ENCODE measurements at regions not wholly inside any gene's neighbourhood (a gene's known extent, or its start where the extent isn't known, plus 50 kb on each side); places are given as distances from the start of the nearest gene placed in this dataset.

DNA sequence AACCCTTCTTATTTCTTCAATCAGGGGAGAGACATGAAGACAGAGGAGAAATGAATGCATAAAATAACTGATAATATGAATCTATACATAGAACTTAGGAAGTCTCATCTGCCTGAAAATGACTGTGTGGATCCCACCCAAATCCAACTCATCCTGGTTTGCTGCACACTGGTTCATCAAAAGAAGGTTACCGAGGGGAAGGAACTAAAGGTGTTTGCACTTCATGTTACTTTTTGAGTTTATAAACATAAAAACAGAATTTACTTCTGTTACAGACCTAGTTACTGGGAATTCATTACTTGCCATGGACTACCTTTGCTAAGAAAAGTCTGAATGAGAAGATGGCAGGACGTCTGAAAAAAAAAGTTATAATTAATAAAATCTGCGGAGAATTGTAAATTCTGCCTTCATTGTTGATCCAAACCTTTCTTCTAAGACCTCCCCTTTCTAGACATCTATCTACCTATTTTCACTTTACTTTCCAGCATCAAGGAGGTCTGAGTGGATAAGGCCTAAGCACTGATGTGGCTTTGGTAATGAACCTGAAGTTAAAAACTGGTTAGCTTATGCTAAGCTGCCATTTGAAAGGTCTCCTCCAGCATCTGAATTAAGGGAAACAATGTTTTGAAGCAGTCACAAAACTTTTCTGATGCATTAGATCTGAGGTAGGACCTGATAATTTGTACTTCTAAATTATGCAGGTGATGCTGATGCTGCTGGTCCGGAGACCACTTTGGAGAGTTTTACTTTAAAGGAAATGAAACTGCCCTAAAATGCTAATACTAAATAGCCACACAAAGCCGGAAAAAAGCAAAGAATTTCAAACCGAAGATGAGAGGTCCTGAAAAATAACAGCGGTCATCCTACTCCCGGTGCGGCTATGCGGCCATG is 84.0 kb downstream of the HFE start:
- no peak for DNase-seq (ENCODE audit: low spot score)
- TF ChIP-seq, protein P1, sequence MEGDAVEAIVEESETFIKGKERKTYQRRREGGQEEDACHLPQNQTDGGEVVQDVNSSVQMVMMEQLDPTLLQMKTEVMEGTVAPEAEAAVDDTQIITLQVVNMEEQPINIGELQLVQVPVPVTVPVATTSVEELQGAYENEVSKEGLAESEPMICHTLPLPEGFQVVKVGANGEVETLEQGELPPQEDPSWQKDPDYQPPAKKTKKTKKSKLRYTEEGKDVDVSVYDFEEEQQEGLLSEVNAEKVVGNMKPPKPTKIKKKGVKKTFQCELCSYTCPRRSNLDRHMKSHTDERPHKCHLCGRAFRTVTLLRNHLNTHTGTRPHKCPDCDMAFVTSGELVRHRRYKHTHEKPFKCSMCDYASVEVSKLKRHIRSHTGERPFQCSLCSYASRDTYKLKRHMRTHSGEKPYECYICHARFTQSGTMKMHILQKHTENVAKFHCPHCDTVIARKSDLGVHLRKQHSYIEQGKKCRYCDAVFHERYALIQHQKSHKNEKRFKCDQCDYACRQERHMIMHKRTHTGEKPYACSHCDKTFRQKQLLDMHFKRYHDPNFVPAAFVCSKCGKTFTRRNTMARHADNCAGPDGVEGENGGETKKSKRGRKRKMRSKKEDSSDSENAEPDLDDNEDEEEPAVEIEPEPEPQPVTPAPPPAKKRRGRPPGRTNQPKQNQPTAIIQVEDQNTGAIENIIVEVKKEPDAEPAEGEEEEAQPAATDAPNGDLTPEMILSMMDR (IDR thresholded peaks at IDR 0.05) = no peak
- H3K27me3 ChIP-seq = no peaks in the 10 kb centered on the region
- H3K36me3 ChIP-seq = no peaks in the 10 kb centered on the region
- H3K9me3 ChIP-seq = no peaks in the 10 kb centered on the region
- H3K27ac ChIP-seq = peak overlapping the region; percentile 95
- H3K4me3 ChIP-seq = peak overlapping the region; percentile 64 to 66
- H3K4me1 ChIP-seq = peaks cover 0 to 7% of the 10 kb centered on the region in 2 donors

DNA sequence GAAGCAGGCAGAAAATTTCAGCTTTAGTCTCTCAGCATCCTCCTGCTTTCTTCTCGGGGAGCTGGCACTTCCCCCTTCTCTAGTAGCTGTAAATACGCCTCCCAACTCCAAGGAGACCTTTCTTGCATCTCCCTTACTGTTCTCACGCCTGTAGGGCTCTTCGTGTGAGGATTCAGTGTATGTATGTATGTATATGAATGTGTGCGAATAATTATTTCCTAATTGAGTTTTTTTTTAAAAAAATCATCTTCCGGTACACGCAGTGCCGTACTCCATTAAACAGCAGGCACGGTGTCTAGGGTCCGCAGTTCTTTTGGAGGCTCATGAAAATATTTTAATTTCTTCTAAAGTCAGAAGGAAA is 85.4 kb downstream of the HFE start:
- no peaks in the 10 kb centered on the region for H3K27me3 ChIP-seq
- peak overlapping the region; percentile 95 for H3K27ac ChIP-seq
- no peak for DNase-seq (ENCODE audit: low spot score)
- no peaks in the 10 kb centered on the region for H3K36me3 ChIP-seq
- H3K4me1 ChIP-seq = peaks cover 0 to 7% of the 10 kb centered on the region in 2 donors
- TF ChIP-seq, protein P1 (IDR thresholded peaks at IDR 0.05) = no peak
- H3K9me3 ChIP-seq = no peaks in the 10 kb centered on the region
- H3K4me3 ChIP-seq = peak overlapping the region; percentile 64 to 66

- DNase-seq (ENCODE audit: low spot score) = no peak
- H3K27me3 ChIP-seq = no peaks in the 10 kb centered on the region
- TF ChIP-seq, protein P1 (IDR thresholded peaks at IDR 0.05) = no peak
- peaks cover 0 to 7% of the 10 kb centered on the region in 2 donors for H3K4me1 ChIP-seq
- no peak overlapping the region for H3K4me3 ChIP-seq
- H3K9me3 ChIP-seq = no peaks in the 10 kb centered on the region
- peak overlapping the region in 1 of 2 donors; percentile 11 for H3K27ac ChIP-seq
- no peaks in the 10 kb centered on the region for H3K36me3 ChIP-seq
Measured at GRCh38 chr6:26173836-26174145, 86.6 kb downstream of the HFE start.

- Histone ChIP-seq H3K27ac (no peak overlapping the region), H3K4me3 (no peak overlapping the region), H3K27me3 (no peaks in the 10 kb centered on the region), H3K9me3 (no peaks in the 10 kb centered on the region), H3K4me1 (peaks cover 0 to 7% of the 10 kb centered on the region in 2 donors), H3K36me3 (no peaks in the 10 kb centered on the region)
- TF ChIP-seq, protein P1 (IDR thresholded peaks at IDR 0.05) = no peak
- DNase-seq (ENCODE audit: low spot score) = no peak
Measured at GRCh38 chr6:26175033-26175427, 87.8 kb downstream of the HFE start.

DNA sequence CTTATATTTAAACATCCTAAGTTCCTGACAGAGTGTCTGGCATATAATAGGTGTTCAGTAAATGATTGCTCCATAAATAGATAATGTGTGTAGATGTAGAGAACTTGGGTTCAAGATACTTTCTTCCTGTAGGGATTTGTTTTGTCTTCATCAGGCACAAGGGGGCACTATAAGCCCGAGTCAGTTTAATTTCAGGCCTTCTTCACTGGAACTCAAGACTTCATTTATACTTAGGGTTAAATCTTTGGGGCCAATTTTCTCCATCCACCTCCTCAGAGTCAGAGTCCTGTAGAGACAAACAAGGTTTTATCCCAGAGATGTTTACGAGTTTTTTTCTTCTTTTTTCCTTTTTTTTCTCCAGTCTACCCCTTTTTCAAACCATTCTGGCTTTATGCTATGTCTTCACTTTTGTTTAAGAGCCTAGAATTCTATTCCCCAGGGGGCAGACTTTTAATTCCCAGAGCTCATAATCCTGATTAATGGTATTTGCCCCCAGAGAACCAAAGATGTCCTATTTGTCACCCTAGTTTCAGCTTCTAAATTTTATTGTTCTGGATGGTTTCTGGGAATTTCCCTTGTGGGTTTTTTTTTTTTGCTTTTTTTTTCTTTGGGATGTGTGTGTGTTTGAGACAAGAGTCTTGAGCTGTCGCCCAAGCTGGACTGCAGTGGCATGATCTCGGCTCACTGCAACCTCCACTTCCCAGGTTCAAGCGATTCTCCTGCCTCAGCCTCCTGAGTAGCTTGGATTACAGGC is 88.4 kb downstream of the HFE start:
- DNase-seq (ENCODE audit: low spot score) = no peak
- H3K27me3 ChIP-seq = no peaks in the 10 kb centered on the region
- H3K36me3 ChIP-seq = no peaks in the 10 kb centered on the region
- peaks cover 0 to 7% of the 10 kb centered on the region in 2 donors for H3K4me1 ChIP-seq
- H3K9me3 ChIP-seq = no peaks in the 10 kb centered on the region
- TF ChIP-seq, protein P1 (IDR thresholded peaks at IDR 0.05) = peak; percentile 39 to 73
- no peak overlapping the region for H3K4me3 ChIP-seq
- no peak overlapping the region for H3K27ac ChIP-seq

Measured in right atrium auricular region (tissue), 2 donors.